ENCODE measurements at regions not wholly inside any gene's neighbourhood (a gene's known extent, or its start where the extent isn't known, plus 50 kb on each side); places are given as distances from the start of the nearest gene placed in this dataset.

GRCh38 chr18:41262688-41263087, 692.3 kb upstream of the PIK3C3 start (continued):
- TF ChIP-seq MAX (IDR thresholded peaks at IDR 0.05) = no peak
- no peak for TF ChIP-seq SP1 (IDR thresholded peaks at IDR 0.05)
- no peak for TF ChIP-seq TAF1 (conservative IDR thresholded peaks at IDR 0.05)
- TF ChIP-seq EGR1 (IDR thresholded peaks at IDR 0.05; ENCODE audit: low read depth in 2 of 2) = no peak

GRCh38 chr18:41244591-41245037, 710.4 kb upstream of the PIK3C3 start:
- no peak for DNase-seq (ENCODE audit: low spot score)
- no peak overlapping the region for H3K4me3 ChIP-seq (ENCODE audit: low read depth in 1 of 3, low read length in 3 of 3)
- H3K36me3 ChIP-seq (ENCODE audit: control insufficient read depth in 4 of 4, insufficient read depth in 3 of 4, low read depth in 1 of 4, low read length in 3 of 4) = no peaks in the 10 kb centered on the region
- TF ChIP-seq YY1 (IDR thresholded peaks at IDR 0.05) = no peak
- TF ChIP-seq FOXA2 (IDR thresholded peaks at IDR 0.05) = no peak
- TF ChIP-seq FOXA1 (IDR thresholded peaks at IDR 0.05) = no peak
- no peak for TF ChIP-seq RXRA (IDR thresholded peaks at IDR 0.05)
- H3K27me3 ChIP-seq (ENCODE audit: control insufficient read depth in 4 of 4, insufficient read depth in 4 of 4, low read length in 3 of 4) = no peaks in the 10 kb centered on the region
- no peak overlapping the region for H3K27ac ChIP-seq (ENCODE audit: low read depth in 1 of 2, low read length in 2 of 2)
- no peaks in the 10 kb centered on the region for H3K9me3 ChIP-seq (ENCODE audit: control insufficient read depth in 4 of 4, low read length in 3 of 4)
- WGBS = 68% methylated on average over 3 of the region's 3 CpGs
- H3K9ac ChIP-seq (ENCODE audit: low read depth in 1 of 2, low read length in 2 of 2) = no peak overlapping the region
- H3K4me1 ChIP-seq (ENCODE audit: control insufficient read depth in 4 of 4, insufficient read depth in 4 of 4, low read length in 3 of 4) = no peaks in the 10 kb centered on the region

GRCh38 chr18:41237317-41237716, 717.7 kb upstream of the PIK3C3 start:
- H3K9ac ChIP-seq (ENCODE audit: low read depth in 1 of 2, low read length in 2 of 2) = no peak overlapping the region
- WGBS = 81% methylated on average over 1 of the region's 1 CpG
- no peak overlapping the region for H3K27ac ChIP-seq (ENCODE audit: low read depth in 1 of 2, low read length in 2 of 2)
- no peak for TF ChIP-seq ATF3 (IDR thresholded peaks at IDR 0.05)
- no peak for TF ChIP-seq SP1 (IDR thresholded peaks at IDR 0.05)
- no peak for TF ChIP-seq GABPA (IDR thresholded peaks at IDR 0.05 in 1 of 2, conservative IDR thresholded peaks at IDR 0.05 in 1 of 2)
- TF ChIP-seq YY1 (IDR thresholded peaks at IDR 0.05) = no peak
- no peak for TF ChIP-seq HNF4A (conservative IDR thresholded peaks at IDR 0.05)
- H3K9me3 ChIP-seq (ENCODE audit: control insufficient read depth in 4 of 4, low read length in 3 of 4) = no peaks in the 10 kb centered on the region
- H3K4me3 ChIP-seq (ENCODE audit: low read depth in 1 of 3, low read length in 3 of 3) = no peak overlapping the region
- no peaks in the 10 kb centered on the region for H3K4me1 ChIP-seq (ENCODE audit: control insufficient read depth in 4 of 4, insufficient read depth in 4 of 4, low read length in 3 of 4)
- no peaks in the 10 kb centered on the region for H3K36me3 ChIP-seq (ENCODE audit: control insufficient read depth in 4 of 4, insufficient read depth in 3 of 4, low read depth in 1 of 4, low read length in 3 of 4)
- no peaks in the 10 kb centered on the region for H3K27me3 ChIP-seq (ENCODE audit: control insufficient read depth in 4 of 4, insufficient read depth in 4 of 4, low read length in 3 of 4)
- DNase-seq (ENCODE audit: low spot score) = no peak

- 73% methylated on average over 3 of the region's 3 CpGs for WGBS
- Histone ChIP-seq H3K36me3 (ENCODE audit: control insufficient read depth in 4 of 4, insufficient read depth in 3 of 4, low read depth in 1 of 4, low read length in 3 of 4) (no peaks in the 10 kb centered on the region), H3K27ac (ENCODE audit: low read depth in 1 of 2, low read length in 2 of 2) (no peak overlapping the region), H3K9me3 (ENCODE audit: control insufficient read depth in 4 of 4, low read length in 3 of 4) (no peaks in the 10 kb centered on the region), H3K4me3 (ENCODE audit: low read depth in 1 of 3, low read length in 3 of 3) (no peak overlapping the region), H3K9ac (ENCODE audit: low read depth in 1 of 2, low read length in 2 of 2) (no peak overlapping the region), H3K27me3 (ENCODE audit: control insufficient read depth in 4 of 4, insufficient read depth in 4 of 4, low read length in 3 of 4) (no peaks in the 10 kb centered on the region), H3K4me1 (ENCODE audit: control insufficient read depth in 4 of 4, insufficient read depth in 4 of 4, low read length in 3 of 4) (no peaks in the 10 kb centered on the region)
- TF ChIP-seq CTCF (IDR thresholded peaks at IDR 0.05; ENCODE audit: low read depth, low read length, missing input control) = no peak
- no peak for TF ChIP-seq ATF3 (IDR thresholded peaks at IDR 0.05)
- TF ChIP-seq NR2F2 (IDR thresholded peaks at IDR 0.05) = no peak
- TF ChIP-seq GABPA (IDR thresholded peaks at IDR 0.05 in 1 of 2, conservative IDR thresholded peaks at IDR 0.05 in 1 of 2) = no peak
- TF ChIP-seq RAD21 (IDR thresholded peaks at IDR 0.05) = no peak
- TF ChIP-seq YY1 (IDR thresholded peaks at IDR 0.05) = no peak
- TF ChIP-seq HNF4G (IDR thresholded peaks at IDR 0.05) = no peak
- TF ChIP-seq JUND (IDR thresholded peaks at IDR 0.05) = no peak
- no peak for TF ChIP-seq TAF1 (conservative IDR thresholded peaks at IDR 0.05)
- TF ChIP-seq FOXA2 (IDR thresholded peaks at IDR 0.05) = no peak
- DNase-seq (ENCODE audit: low spot score) = no peak
These were observed 723.4 kb upstream of the PIK3C3 start for GRCh38 chr18:41231681-41232080.

Measured in liver (tissue), 8 donors.